ENCODE measurements at regions not wholly inside any gene's neighbourhood (a gene's known extent, or its start where the extent isn't known, plus 50 kb on each side); places are given as distances from the start of the nearest gene placed in this dataset.

DNA sequence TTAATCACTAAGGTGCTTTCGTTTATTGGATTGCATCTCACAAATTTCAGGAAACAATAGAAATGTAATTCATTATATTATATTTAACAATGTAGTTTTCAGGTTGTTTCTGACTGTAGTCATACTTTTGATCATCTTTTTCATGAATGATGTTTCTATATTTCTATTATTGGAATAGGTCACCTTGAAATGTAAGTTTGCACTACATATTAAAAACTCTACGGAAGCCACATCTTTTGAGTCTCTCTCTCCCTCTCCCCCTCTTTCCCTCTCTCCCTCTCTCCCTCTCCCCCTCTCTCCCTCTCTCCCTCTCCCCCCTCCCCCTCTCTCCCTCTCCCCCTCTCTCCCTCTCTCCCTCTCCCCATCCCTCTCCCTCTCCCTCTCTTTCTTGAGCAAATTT lies 131.3 kb upstream of the FBXL4 start:
- intact Hi-C loops (cut with micrococcal nuclease), result no loop called here

DNA sequence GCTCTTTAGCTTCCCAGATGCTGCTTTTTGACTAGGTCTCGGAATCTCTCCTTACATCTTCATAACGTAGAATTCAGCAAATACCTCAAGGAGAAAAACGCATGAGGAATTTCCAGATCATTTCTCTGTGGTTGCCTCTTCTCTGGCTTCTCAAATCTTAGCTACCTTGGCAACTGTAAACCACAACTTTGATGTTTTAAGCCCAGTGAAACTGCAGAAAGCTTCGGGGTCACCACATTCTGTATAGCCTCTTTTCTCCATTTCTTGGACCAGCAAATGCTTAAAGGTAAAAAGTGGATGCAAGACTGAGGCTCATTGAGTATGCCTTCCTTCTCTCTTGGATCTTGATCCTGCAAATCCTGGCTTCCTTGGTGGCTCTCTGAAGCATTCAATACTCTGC lies 125.5 kb upstream of the FBXL4 start:
- intact Hi-C loops (cut with micrococcal nuclease), result no loop called here

DNA sequence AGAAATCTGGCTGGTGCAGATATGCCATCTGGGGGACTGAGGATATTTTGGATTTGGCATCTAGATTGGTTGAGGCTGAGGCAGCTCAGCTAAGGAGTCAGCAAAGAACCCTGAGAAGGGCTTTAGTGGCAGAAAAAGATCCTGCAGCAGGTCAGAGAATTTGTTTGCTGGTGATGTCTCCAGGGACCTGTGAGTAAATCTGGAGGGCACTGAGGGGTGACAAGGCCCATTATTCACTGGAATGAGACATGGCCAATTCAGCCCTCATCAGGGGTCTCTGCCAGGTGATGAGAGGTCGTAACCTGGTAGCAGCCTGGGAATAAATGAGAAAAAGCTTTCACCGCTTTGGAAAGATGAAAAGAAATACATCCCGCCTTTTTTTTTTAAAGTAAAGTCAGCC lies 118.3 kb upstream of the FBXL4 start:
- intact Hi-C loops (cut with micrococcal nuclease), result no loop called here

DNA sequence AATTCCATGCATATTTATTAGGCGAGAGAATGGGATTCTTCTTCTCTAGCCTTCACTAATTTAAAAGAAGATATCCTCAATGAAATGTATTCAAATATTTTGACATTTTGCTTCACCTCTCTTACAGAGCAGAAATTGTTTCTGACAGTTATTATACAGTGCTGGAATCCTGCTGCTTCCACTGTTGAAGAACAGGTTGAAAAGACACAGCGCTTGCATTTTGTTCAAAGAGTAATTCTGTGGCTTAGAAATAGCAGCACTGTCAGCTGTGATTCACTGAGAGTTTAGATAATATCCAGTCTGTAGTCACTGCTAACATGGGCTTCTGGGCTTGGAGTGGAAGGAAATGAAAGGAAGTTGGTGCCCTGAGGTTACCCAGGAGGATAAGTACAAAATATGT lies 117.1 kb upstream of the FBXL4 start:
- intact Hi-C loops (cut with micrococcal nuclease), result no loop called here

DNA sequence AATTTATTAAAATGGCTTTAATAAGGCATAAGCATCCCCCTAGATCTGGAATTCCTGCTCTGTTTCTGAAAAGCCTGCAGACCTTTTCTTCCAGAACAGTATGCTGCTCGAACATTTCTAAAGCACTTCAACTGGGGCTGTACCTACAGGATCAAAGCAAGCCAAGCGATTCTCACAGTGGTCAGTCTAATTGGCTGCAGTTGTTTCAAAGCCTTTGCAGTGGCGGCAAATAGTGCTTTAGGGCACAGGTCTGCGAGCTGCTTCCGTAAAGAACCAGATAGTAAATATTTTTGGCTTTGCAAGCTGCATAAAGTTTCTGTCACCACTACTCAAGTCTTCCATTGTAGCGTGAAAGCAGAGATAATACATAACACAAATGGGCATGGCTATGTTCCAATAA lies 88.9 kb upstream of the FBXL4 start:
- intact Hi-C loops (cut with micrococcal nuclease), result no loop called here

DNA sequence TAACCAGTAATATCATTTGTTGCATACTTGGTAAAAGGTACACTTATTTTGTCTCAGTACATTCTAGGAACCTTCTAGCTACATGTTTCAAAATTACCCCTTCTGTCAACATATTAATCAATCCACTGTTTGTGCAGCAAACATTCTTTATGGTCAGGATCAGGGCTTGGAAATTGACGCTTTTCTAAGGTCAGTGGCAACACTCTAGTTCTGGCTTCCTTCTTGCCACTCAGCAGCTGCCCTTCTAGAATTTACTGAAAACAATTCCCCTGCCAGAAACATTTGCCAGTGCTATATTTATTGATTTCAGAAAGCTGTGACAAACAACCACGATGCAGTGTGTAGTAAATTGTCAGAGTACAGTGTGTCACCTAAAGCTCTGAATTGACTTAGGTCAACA lies 84.7 kb upstream of the FBXL4 start:
- intact Hi-C loops (cut with micrococcal nuclease), result no loop called here

DNA sequence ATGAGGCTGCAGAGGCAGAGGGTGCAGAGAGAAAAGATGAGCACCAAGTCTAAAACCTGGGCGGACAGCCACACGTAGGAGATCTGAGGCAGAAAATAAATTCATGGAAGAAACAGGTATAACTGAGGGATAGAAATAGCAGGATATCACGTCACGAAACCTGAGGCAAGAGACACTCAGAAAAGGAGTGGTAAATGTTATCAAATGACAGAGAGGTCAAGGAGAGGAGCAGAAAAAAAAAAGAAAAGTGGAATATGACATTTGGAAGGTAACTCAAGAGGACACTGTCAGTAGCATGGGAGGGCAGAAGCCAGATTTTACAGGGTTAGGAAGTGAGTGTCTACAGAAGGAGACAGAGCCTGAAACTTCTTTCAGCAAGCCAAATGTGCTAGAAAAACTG lies 84.2 kb upstream of the FBXL4 start:
- intact Hi-C loops (cut with micrococcal nuclease), result no loop called here

DNA sequence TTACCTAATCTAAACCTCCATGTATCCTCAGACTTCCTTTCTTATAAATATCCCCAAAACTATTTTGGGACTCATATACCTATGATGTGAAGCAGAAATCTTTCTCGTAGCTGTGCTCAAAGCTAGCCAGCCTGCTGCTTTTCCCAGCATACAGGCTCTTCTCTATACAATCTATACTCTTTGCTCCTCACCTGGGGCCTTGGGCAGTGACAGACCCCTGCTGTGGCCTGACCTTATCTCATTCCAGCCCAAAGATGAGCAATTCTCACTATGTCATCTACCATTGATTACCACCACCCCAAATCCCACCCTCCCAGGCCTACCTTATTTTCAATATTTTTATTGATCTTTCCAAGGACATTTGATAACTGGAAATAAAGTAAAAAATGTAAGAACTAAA lies 83.2 kb upstream of the FBXL4 start:
- intact Hi-C loops (cut with micrococcal nuclease), result no loop called here

DNA sequence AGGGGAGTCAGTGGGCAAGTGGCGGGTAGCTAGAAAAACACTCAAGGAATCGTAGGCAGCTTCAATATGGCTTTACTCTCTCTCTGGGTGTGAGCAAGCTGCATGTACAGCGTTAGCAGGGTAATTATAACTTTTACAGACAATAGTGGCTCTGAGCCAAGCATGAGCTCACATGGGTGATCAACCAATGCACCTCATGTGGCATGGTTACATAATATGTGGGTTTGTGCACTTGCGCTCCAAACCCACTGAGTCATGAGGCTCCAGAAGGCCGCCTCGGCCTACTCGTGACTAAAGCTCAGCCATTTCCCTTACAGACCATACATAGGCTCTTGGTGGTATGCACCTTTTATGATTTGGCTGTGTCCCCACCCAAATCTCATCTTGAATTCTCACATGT lies 78.4 kb upstream of the FBXL4 start:
- intact Hi-C loops (cut with micrococcal nuclease), result no loop called here

DNA sequence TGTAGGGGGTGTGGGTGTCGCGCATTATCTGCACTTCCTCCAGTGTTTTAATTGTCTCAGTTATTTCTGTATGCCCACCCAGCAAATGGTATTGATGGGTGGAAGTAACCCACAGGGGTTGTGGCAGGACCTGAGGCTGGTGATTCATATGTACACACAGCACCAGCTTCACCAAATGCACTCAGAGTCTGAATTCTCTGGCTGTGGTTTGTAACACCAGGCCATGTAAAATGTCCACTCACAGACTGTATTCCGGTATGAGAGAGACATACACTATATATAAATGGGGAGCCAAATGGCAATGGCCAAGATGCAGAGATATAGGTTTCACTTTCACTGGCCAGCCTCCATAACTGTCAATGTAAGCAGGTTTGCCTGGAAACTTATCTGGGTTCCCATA lies 76.3 kb upstream of the FBXL4 start:
- intact Hi-C loops (cut with micrococcal nuclease), result no loop called here

DNA sequence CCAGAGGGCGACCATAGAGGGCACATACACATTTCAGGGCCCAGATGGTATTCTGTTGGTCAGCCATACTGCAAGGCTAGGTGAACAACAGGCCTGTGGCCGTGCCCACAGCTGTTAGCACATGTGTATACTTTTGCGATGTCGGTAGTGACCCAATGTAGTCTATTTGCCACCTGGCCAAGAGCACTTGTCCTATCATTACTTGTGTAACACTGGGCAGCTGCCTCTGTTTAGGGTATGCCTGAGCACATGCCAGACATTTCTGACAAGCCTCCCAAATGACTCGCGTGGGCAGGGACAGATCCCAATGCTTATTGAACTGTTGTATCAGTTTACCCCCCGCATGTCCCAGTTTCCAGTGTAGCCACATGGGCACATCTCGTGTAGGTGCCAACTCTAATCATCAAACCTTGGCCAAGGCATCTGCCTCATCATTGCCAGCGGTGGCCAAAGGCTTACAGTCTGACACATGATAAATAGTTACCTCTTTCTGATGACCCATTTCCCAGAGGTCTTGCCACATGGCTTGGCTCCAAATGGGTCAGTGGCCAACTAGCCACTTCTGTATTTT lies 74.4 kb upstream of the FBXL4 start:
- intact Hi-C loops (cut with micrococcal nuclease), result no loop called here

DNA sequence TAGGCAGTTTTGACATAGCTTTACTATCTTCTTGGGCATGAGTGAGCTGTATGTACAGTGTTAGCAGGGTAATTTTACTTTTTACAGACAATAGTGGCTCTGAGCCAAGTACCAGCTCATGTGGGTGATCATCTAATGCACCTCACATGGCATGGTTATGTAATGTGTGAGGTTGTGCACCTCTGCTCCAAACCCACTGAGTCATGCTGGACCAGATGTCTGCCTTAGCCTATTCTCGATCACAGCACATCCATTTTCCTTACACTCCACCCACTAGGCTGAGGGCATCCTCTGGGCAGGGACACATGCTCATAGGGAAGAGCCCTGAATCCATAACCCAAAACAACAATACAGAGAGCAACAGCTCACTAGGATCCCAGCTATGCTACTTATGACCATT lies 71.6 kb upstream of the FBXL4 start:
- intact Hi-C loops (cut with micrococcal nuclease), result no loop called here

DNA sequence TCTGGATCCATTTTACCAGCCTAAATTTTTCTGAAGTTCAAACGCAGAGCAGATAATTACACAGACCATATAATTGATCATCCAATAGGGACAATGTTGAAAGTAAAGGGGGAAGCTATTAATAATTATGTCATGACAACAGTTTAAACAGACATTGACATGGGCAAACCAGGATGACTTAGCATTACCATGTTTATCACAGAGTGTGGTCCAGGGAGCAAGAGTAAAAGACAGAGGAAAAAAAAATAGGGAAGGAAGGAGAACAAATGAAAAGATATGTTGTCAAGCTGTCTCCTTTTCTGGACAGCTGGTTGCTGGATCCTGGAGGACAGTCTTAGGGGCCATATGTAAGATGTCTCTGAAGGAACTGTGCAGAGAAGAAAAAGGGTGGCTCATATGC lies 69.4 kb upstream of the FBXL4 start:
- intact Hi-C loops (cut with micrococcal nuclease), result no loop called here

DNA sequence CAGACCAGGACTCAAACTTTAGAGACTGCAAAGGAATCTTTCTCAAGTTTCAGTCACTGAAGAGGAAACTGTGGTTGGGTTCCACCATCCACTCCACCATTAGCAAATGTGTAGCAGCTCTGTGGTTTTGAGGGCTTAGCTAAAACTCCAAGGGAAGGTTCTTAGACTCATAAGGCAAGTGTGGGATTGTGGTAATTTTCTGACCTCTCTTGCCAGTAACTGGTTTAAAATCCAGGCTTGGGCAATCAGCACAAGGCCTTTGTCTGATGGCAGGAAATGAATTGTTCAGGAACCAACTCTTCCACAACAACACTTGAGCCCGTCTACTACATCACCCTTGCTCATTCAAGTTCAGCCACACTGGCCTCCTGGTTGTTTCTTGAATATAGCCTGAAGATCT lies 68.6 kb upstream of the FBXL4 start:
- intact Hi-C loops (cut with micrococcal nuclease), result no loop called here

DNA sequence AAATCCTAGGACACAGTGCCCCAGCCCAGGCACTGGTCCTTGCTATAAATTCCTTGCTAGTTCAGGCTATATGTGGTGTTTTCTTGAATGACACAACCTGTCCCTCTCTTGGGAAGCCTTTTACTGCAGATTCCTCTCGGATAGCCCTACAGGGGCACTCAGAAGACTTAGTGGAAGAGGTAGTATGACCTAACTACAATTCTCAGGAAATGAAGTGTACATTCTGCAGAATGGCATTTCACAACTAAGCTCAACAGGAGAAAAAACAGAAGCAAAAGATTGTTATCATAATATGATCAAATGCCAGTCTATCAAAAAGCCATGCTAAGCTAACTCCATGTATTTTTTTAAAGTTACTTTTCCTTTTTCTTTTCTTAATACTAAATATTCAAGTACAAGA lies 66.3 kb upstream of the FBXL4 start:
- intact Hi-C loops (cut with micrococcal nuclease), result no loop called here

DNA sequence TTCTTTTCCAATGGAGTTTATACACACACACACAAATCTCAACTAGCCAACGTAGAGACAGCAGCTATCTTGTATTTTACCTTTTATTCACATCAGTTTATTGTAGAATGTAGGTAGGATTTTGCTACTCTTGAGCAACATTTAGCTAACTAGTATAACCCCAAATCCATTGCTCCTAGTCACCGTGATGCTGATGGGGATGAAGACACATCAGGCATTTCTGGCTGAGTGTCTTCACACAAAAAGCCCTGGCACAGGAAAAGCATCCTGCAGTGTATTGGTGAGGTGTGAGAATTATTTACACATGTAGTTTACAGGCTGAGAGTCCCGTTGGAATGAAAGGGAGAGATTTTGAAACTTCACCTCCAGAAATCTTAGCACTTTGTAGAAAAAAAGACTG lies 65.9 kb upstream of the FBXL4 start:
- intact Hi-C loops (cut with micrococcal nuclease), result no loop called here

DNA sequence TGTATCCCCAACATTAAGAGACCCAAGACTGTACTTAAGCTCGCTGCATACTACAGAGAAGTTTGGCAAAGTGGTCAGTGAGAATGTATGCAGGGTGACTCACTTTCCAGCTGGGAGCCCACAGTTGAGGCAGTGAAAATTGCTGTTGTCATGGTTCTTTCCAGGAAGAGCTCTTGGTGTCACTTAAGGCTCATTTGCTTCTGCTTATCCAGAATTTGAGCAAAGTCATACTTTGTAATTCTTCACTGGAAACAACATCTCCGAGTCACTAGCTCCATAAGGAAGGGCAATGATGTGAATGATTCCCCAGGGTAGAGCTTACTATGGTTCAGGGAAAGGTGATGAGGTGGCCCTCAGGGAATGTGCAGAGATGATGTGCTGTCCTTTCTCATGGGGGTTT lies 65.4 kb upstream of the FBXL4 start:
- intact Hi-C loops (cut with micrococcal nuclease), result no loop called here

DNA sequence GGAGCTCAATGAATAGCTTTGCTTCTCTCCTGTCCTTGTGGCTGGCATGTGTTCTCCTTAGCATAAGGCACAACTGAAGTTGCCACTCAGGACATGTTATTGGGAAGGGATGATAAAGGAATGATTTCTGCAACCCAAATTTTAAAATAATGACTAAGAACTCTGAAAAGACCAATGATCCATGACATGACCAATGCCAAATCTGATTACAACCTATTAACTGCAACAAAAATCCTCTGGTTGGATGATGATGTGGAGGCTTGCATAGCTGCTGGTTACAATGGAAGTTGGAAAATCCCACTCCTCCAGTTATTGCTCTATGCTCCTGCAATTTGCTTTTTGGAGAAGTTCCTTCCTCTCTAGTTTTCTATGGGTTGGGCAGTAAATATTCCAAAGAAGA lies 63.4 kb upstream of the FBXL4 start:
- intact Hi-C loops (cut with micrococcal nuclease), result no loop called here

DNA sequence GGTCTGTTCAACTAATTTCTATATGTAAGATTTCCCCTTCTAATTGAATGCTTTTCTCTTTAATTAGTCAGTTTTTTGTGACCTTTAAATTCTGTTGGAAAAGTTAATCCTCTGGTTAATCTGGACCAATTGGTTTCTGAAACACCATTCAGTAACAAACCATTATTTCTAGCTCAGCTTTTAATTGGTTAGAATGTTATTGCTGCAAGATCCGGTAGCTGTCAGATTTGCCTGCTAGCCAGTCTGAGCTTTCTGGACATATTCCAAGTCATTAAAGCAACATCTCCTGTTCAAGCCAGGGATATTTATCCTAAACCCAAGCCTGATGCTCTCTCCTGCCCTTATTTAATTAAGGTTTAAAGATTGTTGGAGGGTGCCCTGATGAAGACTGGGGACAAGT lies 55.1 kb upstream of the FBXL4 start:
- intact Hi-C loops (cut with micrococcal nuclease), result no loop called here

DNA sequence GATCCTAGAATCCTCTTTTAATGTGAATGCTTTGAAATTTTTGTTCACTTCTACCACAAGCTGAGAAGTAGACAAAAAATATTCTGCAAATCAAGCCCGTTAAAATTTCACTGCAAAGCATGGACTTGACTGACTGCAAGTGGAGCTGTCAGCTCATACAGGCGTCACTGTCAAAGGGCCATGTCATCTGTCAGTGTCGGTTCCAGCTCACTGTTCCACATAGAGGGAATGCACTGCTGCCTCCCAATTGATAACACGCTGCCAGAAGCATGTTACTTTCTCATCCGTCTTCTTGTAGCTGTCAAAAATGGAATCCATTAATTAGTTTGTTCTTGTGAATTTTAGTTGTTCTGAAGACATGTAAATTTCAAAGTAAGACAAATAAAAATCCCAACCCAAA lies 50.4 kb upstream of the FBXL4 start:
- intact Hi-C loops (cut with micrococcal nuclease), result no loop called here
